NT2/D1 (cell line): ENCODE measurements at regions not wholly inside any gene's neighbourhood (a gene's known extent, or its start where the extent isn't known, plus 50 kb on each side); places are given as distances from the start of the nearest gene placed in this dataset.

Experiments used
- DNase-seq: peaks from one replicate; pipeline ENCODE4 v3.0.0-alpha.2; 2011; ENCODE audit warnings: low read depth, low spot score
- H3K27me3 ChIP-seq: 2 replicates; pipeline ENCODE4 v1.6.0; 2011; ENCODE audit warnings: mild to moderate bottlenecking; ENCODE audit not compliant: insufficient read length, insufficient read depth
- H3K36me3 ChIP-seq: 2 replicates; pipeline ENCODE4 v1.6.1; 2011; ENCODE audit warnings: mild to moderate bottlenecking, low read length, mixed read lengths; ENCODE audit not compliant: insufficient read depth, insufficient read length
- H3K4me1 ChIP-seq: 2 replicates; pipeline ENCODE4 v1.5.1; 2011; ENCODE audit not compliant: insufficient read depth, insufficient read length
- H3K4me3 ChIP-seq: 2 replicates; pipeline ENCODE4 v1.5.1; 2011; ENCODE audit warnings: low read depth; ENCODE audit not compliant: insufficient read length
- H3K9ac ChIP-seq: 2 replicates; pipeline ENCODE4 v1.6.0; 2011; ENCODE audit warnings: low read depth; ENCODE audit not compliant: insufficient read length
- H3K9me3 ChIP-seq: 2 replicates; pipeline ENCODE4 v1.5.1; 2011; ENCODE audit warnings: mild to moderate bottlenecking, low read length; ENCODE audit not compliant: insufficient read depth
- SUZ12 ChIP-seq: IDR thresholded peaks from 2 replicates; pipeline ENCODE4 v1.6.1; 2011; ENCODE audit not compliant: insufficient read length, insufficient read depth; ENCODE audit errors: extremely low read depth
- YY1 ChIP-seq: IDR thresholded peaks from 2 replicates; pipeline ENCODE4 v1.6.1; 2011; ENCODE audit not compliant: insufficient read length, insufficient read depth
- ZNF274 ChIP-seq: IDR thresholded peaks from 2 replicates; pipeline ENCODE4 v1.6.1; 2011; ENCODE audit warnings: mild to moderate bottlenecking, low read depth, low read length

- no peak overlapping the region for H3K4me3 ChIP-seq
- TF ChIP-seq ZNF274 (no peak), YY1 (no peak), SUZ12 (no peak)
- no peaks in the 10 kb centered on the region for H3K9me3 ChIP-seq
- H3K9ac ChIP-seq: no peak overlapping the region
- no peaks in the 10 kb centered on the region for H3K36me3 ChIP-seq
- peaks cover 59% of the 10 kb centered on the region for H3K27me3 ChIP-seq
- no peak for DNase-seq
- peaks cover 2% of the 10 kb centered on the region for H3K4me1 ChIP-seq
These were observed 109.0 kb downstream of the UCHL1 start for GRCh38 chr4:41365681-41366080.

GRCh38 chr4:41366911-41367517, 110.3 kb downstream of the UCHL1 start:
- no peak for DNase-seq
- no peaks in the 10 kb centered on the region for H3K9me3 ChIP-seq
- no peaks in the 10 kb centered on the region for H3K36me3 ChIP-seq
- H3K4me1 ChIP-seq: peaks cover 2% of the 10 kb centered on the region
- TF ChIP-seq ZNF274 (no peak), YY1 (no peak), SUZ12 (no peak)
- peaks cover 47% of the 10 kb centered on the region for H3K27me3 ChIP-seq
- H3K4me3 ChIP-seq: no peak overlapping the region
- H3K9ac ChIP-seq: no peak overlapping the region

- no peak for DNase-seq
- Histone ChIP-seq H3K4me1 (peaks cover 2% of the 10 kb centered on the region), H3K9me3 (no peaks in the 10 kb centered on the region), H3K9ac (no peak overlapping the region), H3K4me3 (no peak overlapping the region), H3K27me3 (peaks cover 21% of the 10 kb centered on the region), H3K36me3 (no peaks in the 10 kb centered on the region)
- no peak for TF ChIP-seq ZNF274
- TF ChIP-seq SUZ12: no peak
- no peak for TF ChIP-seq YY1
These were observed 113.0 kb downstream of the UCHL1 start for GRCh38 chr4:41369680-41370079.

- no peaks in the 10 kb centered on the region for H3K36me3 ChIP-seq
- H3K4me3 ChIP-seq: no peak overlapping the region
- H3K27me3 ChIP-seq: peaks cover 3% of the 10 kb centered on the region
- H3K4me1 ChIP-seq: no peaks in the 10 kb centered on the region
- DNase-seq: no peak
- no peak overlapping the region for H3K9ac ChIP-seq
- H3K9me3 ChIP-seq: no peaks in the 10 kb centered on the region
- TF ChIP-seq SUZ12 (no peak), YY1 (no peak), ZNF274 (no peak)
These were observed 116.5 kb downstream of the UCHL1 start for GRCh38 chr4:41373221-41373620.

- Histone ChIP-seq H3K4me3 (no peak overlapping the region), H3K9me3 (peaks cover 7% of the 10 kb centered on the region; the same call in 1 of the 2 replicates), H3K4me1 (no peaks in the 10 kb centered on the region), H3K36me3 (no peaks in the 10 kb centered on the region), H3K9ac (no peak overlapping the region), H3K27me3 (peaks cover 3% of the 10 kb centered on the region)
- TF ChIP-seq YY1 (no peak), ZNF274 (no peak), SUZ12 (no peak)
- no peak for DNase-seq
These were observed 117.8 kb downstream of the UCHL1 start for GRCh38 chr4:41374490-41374889.

GRCh38 chr4:41375561-41375960, 118.8 kb downstream of the UCHL1 start:
- Histone ChIP-seq H3K9ac (no peak overlapping the region), H3K4me3 (no peak overlapping the region), H3K4me1 (no peaks in the 10 kb centered on the region), H3K9me3 (peaks cover 7% of the 10 kb centered on the region; the same call in 1 of the 2 replicates), H3K27me3 (peaks cover 3% of the 10 kb centered on the region), H3K36me3 (no peaks in the 10 kb centered on the region)
- no peak for TF ChIP-seq ZNF274
- no peak for TF ChIP-seq SUZ12
- no peak for TF ChIP-seq YY1
- no peak for DNase-seq

GRCh38 chr4:41377196-41377595, 120.5 kb downstream of the UCHL1 start:
- no peak for DNase-seq
- Histone ChIP-seq H3K36me3 (no peaks in the 10 kb centered on the region), H3K4me1 (no peaks in the 10 kb centered on the region), H3K27me3 (no peaks in the 10 kb centered on the region), H3K4me3 (no peak overlapping the region), H3K9ac (no peak overlapping the region), H3K9me3 (peaks cover 7% of the 10 kb centered on the region; the same call in 1 of the 2 replicates)
- TF ChIP-seq ZNF274 (no peak), YY1 (no peak), SUZ12 (no peak)

- no peak for DNase-seq
- H3K9me3 ChIP-seq: peaks cover 7% of the 10 kb centered on the region; the same call in 1 of the 2 replicates
- H3K36me3 ChIP-seq: no peaks in the 10 kb centered on the region
- H3K4me1 ChIP-seq: no peaks in the 10 kb centered on the region
- H3K9ac ChIP-seq: no peak overlapping the region
- TF ChIP-seq SUZ12 (no peak), ZNF274 (no peak)
- no peak overlapping the region for H3K4me3 ChIP-seq
- no peaks in the 10 kb centered on the region for H3K27me3 ChIP-seq
These were observed 122.5 kb downstream of the UCHL1 start for GRCh38 chr4:41379230-41379629.
